Activated T-helper 17 cell treated with anti-CD3 and anti-CD28 coated beads, Interleukin-2, amount 50 U/mL, for 72 hours (primary cell): ENCODE measurements at regions not wholly inside any gene's neighbourhood (a gene's known extent, or its start where the extent isn't known, plus 50 kb on each side); places are given as distances from the start of the nearest gene placed in this dataset.

Source experiments
- ATAC-seq: fragments of 150-1000 bp; cut with Tn5 transposase; replicated peaks from 2 replicates; pipeline ENCODE4 v1.10.0; 2021; ENCODE audit warnings: mild to moderate bottlenecking, moderate library complexity
- H3K27ac Mint-ChIP-seq: one replicate; pipeline ENCODE4 v1.8.0; 2022; ENCODE audit warnings: mixed read lengths
- H3K27me3 Mint-ChIP-seq: one replicate; pipeline ENCODE4 v1.8.0; 2022; ENCODE audit warnings: mixed read lengths
- H3K36me3 Mint-ChIP-seq: one replicate; pipeline ENCODE4 v1.8.0; 2022; ENCODE audit warnings: low read depth, mild to moderate bottlenecking, mixed read lengths
- H3K4me1 Mint-ChIP-seq: one replicate; pipeline ENCODE4 v1.8.0; 2022; ENCODE audit warnings: mixed read lengths
- H3K4me3 Mint-ChIP-seq: one replicate; pipeline ENCODE4 v1.8.0; 2022; ENCODE audit warnings: mild to moderate bottlenecking, mixed read lengths
- H3K9me3 Mint-ChIP-seq: one replicate; pipeline ENCODE4 v1.8.0; 2022; ENCODE audit warnings: mixed read lengths

DNA sequence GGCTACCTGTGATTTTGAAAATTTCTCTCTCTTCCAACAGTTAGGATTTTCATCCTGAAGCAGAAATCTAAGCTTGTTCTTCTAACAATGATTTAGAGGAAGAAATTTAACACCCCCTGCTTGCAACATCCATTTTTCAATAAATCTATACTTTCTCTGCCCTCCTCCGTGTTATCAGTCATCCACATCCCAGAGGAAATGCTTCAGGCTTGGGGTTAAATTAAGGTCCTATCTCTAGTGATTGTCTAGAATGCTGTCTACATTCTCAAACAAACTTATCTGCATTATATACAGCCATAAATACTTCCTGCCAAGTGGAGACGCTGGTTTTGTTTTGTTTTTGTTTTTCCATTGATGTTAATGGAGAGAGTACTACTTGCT lies 371.0 kb downstream of the CSNK1G3 start:
- Mint-ChIP-seq H3K27ac (no peak overlapping the region), H3K36me3 (no peaks in the 10 kb centered on the region), H3K9me3 (peaks cover 7% of the 10 kb centered on the region), H3K4me1 (no peaks in the 10 kb centered on the region), H3K4me3 (no peak overlapping the region), H3K27me3 (no peaks in the 10 kb centered on the region)
- no peak for ATAC-seq

DNA sequence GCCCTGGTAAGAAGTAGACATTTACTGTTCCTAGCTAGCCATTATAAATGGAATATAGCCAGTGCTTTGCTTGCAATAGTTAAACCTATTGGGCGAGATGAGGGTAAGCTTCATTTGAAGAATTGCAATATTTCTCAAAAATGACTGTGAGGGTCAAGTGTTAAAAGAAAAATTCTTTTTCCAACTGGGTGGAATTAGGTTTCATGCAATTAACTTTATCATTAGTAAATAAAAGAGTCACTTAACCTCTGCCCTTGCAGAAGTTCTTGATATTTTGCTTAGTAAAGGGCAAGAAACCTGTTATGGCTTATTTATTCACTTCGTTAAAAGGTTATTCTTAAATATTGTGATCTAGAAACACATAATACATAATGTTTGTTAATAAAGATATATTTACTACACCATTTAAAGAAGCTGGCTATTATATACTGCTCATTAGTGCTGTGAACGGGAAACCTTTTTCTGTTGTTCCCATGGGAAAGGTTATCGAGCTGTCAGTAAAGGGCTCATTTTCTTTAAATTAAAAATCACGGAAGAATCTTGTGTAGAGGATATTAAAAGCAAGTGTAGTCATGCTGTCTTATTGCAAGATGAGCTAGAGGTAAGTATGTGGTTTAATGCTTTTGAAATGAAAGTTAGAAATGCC lies 370.5 kb downstream of the CSNK1G3 start:
- Mint-ChIP-seq H3K27ac (no peak overlapping the region), H3K4me3 (no peak overlapping the region), H3K4me1 (no peaks in the 10 kb centered on the region), H3K9me3 (peaks cover 4% of the 10 kb centered on the region), H3K27me3 (no peaks in the 10 kb centered on the region), H3K36me3 (no peaks in the 10 kb centered on the region)
- ATAC-seq: no peak

DNA sequence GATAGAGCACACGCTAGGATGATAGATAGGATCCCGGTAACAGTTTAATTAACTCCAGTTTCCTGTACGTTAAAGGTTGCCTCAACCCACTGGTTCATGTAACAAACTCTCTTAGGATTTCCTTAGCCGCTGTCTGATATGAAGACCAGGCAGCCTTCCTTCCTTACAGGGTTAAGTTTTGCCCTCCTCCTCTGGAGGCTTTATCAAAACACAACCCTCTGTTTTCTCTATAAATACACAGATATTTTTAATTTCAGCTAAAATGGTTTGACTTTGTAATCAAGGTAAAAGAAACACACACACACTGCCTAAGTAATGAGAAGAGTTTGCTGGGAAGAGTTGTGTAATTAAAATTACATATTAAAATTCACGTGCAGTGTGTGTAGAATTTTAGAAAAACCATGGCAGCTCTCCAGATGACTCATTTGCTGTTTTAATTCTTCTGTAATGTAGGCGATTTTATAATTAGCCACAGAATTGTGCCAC lies 369.8 kb downstream of the CSNK1G3 start:
- H3K36me3 Mint-ChIP-seq: no peaks in the 10 kb centered on the region
- no peaks in the 10 kb centered on the region for H3K27me3 Mint-ChIP-seq
- H3K4me3 Mint-ChIP-seq: no peak overlapping the region
- H3K27ac Mint-ChIP-seq: no peak overlapping the region
- no peak for ATAC-seq
- no peaks in the 10 kb centered on the region for H3K4me1 Mint-ChIP-seq
- H3K9me3 Mint-ChIP-seq: peaks cover 4% of the 10 kb centered on the region

DNA sequence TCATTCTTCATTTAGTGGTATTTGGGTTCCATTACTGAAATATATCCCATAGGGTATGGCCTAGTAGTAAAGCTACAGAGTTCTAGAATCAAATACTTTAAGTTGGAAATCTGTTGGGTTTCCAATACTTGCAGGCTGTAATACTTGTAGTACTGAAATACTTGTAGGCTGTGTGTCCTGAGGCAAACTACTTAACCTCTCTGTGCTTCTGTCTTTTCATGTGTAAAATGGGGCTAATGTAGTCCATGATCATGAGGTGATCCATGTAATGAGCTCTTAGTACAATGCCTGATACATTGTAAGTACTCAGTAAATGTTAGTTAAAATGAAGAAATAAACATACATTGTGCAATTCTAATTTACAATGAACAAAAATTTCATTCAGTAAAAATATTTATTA lies 368.9 kb downstream of the CSNK1G3 start:
- H3K36me3 Mint-ChIP-seq: no peaks in the 10 kb centered on the region
- no peak overlapping the region for H3K27ac Mint-ChIP-seq
- H3K4me3 Mint-ChIP-seq: no peak overlapping the region
- H3K27me3 Mint-ChIP-seq: no peaks in the 10 kb centered on the region
- H3K4me1 Mint-ChIP-seq: no peaks in the 10 kb centered on the region
- ATAC-seq: no peak
- peaks cover 4% of the 10 kb centered on the region for H3K9me3 Mint-ChIP-seq

DNA sequence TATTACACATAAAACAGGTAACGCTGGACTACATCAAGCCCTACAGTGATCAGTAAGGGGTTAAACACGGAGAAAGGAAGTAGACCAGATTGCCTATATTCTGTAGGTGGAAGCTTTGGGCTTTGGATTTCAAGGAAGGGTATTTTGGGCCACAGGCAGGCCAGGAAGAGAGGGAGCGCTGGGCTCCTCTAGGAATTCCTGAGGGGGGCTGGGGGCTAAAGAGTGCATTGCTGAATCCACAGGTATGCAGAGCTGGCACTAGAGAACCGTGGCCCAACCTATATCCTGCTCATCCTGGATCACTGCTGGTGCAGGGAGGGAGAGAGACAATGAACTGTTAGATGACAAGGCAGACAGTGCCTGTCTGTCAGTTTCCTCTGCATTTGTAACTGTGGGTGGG lies 367.1 kb downstream of the CSNK1G3 start:
- no peaks in the 10 kb centered on the region for H3K4me1 Mint-ChIP-seq
- no peak overlapping the region for H3K4me3 Mint-ChIP-seq
- H3K27me3 Mint-ChIP-seq: no peaks in the 10 kb centered on the region
- H3K9me3 Mint-ChIP-seq: peaks cover 4% of the 10 kb centered on the region
- H3K36me3 Mint-ChIP-seq: no peaks in the 10 kb centered on the region
- H3K27ac Mint-ChIP-seq: no peak overlapping the region
- ATAC-seq: no peak

DNA sequence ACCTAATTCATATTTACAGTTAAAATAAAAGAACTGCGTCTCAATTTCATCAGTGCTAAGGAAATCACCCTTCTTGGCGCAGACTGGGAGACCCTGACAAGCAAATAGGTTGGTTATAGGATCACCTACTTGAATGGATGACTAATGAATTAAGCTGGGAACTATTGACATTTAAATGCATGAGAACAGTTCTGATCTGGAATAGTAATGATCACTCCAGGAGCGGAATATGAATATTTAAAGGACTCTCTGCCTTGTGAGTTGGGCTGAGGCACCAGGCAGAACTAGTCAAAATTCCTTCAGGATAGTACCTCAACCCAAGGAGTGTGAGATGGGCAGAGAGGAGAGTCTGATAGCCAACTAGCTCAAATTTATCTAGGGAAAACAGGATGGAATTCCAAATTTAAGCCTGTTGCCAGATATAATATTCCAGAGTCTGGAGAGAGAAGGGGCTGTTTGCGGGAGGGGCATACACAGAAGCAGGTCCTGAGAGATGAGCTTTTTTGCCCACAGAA lies 364.4 kb downstream of the CSNK1G3 start:
- H3K27me3 Mint-ChIP-seq: no peaks in the 10 kb centered on the region
- H3K4me3 Mint-ChIP-seq: no peak overlapping the region
- no peaks in the 10 kb centered on the region for H3K36me3 Mint-ChIP-seq
- no peak overlapping the region for H3K27ac Mint-ChIP-seq
- no peak for ATAC-seq
- H3K9me3 Mint-ChIP-seq: peaks cover 3% of the 10 kb centered on the region
- no peaks in the 10 kb centered on the region for H3K4me1 Mint-ChIP-seq

DNA sequence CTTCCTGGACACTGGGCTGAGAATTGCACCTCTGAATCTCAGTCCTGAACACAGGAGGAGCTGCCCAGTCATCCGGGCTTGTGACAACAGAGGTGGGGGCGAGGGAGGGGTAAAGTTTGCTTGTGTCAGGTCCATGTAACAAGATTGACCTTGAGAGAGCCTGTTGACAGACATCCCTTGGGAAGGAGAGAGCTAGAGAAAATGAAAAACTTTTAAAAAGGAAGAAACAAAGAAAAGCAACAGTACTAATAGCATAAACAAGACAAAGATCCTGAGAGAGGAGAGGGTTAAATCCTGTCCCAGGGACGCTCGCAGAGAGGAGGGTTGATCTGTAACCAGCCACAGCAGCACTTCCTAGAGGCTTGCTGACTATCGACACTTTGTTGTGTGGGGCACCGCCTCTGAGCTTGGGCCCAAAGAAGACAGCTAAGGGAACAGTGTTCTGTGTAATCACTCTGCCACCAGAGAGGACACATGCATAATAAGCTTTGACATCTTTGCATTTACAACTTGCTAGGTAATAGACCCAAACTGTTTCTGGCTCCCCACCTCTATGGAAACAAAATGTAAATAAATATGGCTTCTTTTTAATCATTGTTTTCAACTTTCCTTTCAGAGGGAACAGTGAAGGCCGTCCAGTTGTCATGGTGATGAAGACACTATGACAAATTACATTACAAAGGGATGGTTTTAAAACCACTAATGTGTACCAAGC lies 363.7 kb downstream of the CSNK1G3 start:
- Mint-ChIP-seq H3K4me1 (no peaks in the 10 kb centered on the region), H3K27me3 (no peaks in the 10 kb centered on the region), H3K27ac (no peak overlapping the region), H3K9me3 (no peaks in the 10 kb centered on the region), H3K4me3 (no peak overlapping the region), H3K36me3 (no peaks in the 10 kb centered on the region)
- ATAC-seq: no peak

DNA sequence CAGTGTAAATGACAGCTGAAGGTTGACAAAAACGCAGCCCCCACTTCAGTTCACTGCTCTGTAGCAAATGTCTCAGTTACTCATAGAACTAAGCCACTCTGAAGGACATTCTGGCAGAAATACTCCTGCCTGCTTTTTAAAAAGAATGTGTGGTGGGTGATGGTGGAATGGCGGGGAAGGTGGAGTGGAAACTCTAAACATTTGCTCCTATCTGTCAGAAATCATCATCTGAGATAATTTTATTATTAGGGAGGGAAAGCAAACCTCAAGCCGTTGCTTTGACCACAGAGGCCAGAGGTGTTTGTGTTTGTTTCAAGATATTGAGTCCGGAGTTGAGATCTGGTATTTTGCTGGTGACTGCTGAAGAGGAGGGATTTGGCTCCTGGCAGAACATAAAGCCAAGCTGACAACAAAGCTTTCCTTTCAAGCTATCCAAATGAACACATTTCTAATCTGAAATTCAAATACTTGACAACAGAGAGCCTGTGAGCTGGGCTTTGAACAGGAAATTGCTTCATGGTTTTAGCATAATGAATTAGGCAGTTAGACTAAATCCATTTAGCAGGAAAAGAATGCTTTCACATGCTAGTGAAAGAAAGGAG lies 362.7 kb downstream of the CSNK1G3 start:
- Mint-ChIP-seq H3K27me3 (no peaks in the 10 kb centered on the region), H3K4me1 (no peaks in the 10 kb centered on the region), H3K27ac (no peak overlapping the region), H3K9me3 (no peaks in the 10 kb centered on the region), H3K36me3 (no peaks in the 10 kb centered on the region), H3K4me3 (no peak overlapping the region)
- no peak for ATAC-seq

DNA sequence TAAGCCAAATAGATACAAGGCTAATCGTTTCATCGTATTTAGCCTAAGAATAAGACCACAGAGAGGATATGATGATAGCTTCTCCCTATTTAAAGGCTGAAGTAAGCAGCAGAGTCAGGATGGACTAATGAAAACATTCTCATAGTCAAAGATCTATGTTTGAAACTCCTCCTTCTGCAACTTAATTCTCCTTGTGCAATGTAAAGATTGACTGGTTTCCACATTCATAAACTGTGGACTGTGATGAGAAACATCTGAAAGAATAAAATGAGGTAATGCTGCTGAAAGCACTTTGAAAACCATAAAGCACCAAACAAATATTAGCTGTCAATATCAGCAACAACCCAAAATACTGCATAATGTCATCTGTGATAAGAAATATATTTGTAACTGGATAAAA lies 361.9 kb downstream of the CSNK1G3 start:
- no peak for ATAC-seq
- Mint-ChIP-seq H3K4me3 (no peak overlapping the region), H3K36me3 (no peaks in the 10 kb centered on the region), H3K9me3 (no peaks in the 10 kb centered on the region), H3K27me3 (no peaks in the 10 kb centered on the region), H3K27ac (no peak overlapping the region), H3K4me1 (no peaks in the 10 kb centered on the region)

DNA sequence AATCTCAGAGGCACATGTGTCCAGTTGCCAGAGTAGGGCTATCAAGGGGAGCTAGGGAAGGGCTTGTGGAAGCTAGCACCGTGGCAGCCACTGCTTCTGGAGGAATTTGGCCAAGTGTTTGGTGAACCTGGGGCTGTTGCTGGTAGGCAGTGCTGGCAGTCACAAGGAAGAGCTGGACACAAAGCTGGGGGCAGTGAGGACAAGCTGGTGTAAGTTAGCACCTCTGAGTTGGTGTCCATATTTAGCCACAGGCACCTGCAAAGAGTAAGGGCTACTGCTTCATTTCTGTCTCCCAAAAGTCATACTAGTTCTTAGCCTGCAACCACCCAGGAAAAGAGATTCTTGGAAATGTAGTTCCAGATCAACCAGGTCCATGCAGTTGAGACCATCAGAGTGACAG lies 359.4 kb downstream of the CSNK1G3 start:
- no peaks in the 10 kb centered on the region for H3K36me3 Mint-ChIP-seq
- ATAC-seq: no peak

DNA sequence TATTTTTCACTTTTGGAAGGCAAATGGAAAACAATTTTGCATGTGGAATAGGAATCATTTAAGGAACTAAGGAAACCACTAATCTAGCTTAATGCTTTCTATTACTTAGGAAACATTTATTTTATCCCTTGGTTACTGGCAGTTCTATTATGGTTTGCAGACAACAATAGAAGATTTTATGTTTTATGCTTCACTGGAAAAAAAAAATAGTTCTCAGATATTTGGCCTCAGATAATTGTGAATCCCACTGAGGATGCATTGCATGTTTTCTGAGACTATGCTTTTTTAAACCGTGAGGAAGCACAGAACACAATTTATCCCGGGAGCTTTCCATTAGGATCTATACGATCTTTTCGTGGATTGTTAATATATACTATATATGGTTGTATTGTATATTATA lies 356.9 kb downstream of the CSNK1G3 start:
- Mint-ChIP-seq H3K27ac (no peak overlapping the region), H3K9me3 (peaks cover 17% of the 10 kb centered on the region)

More for the DNA sequence above, 359.4 kb downstream of the CSNK1G3 start:
- peaks cover 17% of the 10 kb centered on the region for H3K9me3 Mint-ChIP-seq
- H3K27me3 Mint-ChIP-seq: no peaks in the 10 kb centered on the region
- H3K4me1 Mint-ChIP-seq: no peaks in the 10 kb centered on the region
- H3K27ac Mint-ChIP-seq: no peak overlapping the region
- H3K4me3 Mint-ChIP-seq: no peak overlapping the region

DNA sequence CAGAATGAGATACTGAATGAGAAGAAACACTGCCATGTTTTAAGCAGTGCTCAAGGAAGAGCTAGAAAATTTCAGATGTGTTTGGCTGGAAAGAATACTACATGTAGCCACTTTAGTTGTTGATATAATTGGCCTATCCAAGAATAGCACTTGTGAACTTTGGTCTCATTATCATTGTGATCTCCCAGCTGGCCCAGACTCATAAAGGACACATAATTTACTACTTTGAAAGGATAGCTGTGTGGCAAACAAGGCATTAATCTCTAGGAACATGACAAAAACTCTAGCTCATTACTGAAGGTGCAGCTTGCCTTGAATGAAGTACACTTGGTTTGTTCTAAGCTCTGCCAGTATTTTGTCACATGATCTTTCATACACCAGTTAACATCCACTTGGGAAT lies 356.3 kb downstream of the CSNK1G3 start:
- Mint-ChIP-seq H3K9me3 (peaks cover 17% of the 10 kb centered on the region), H3K27ac (no peak overlapping the region), H3K27me3 (no peaks in the 10 kb centered on the region), H3K4me3 (no peak overlapping the region), H3K36me3 (no peaks in the 10 kb centered on the region), H3K4me1 (no peaks in the 10 kb centered on the region)
- no peak for ATAC-seq

More for the DNA sequence above, 356.9 kb downstream of the CSNK1G3 start:
- no peaks in the 10 kb centered on the region for H3K4me1 Mint-ChIP-seq
- no peak overlapping the region for H3K4me3 Mint-ChIP-seq
- no peaks in the 10 kb centered on the region for H3K36me3 Mint-ChIP-seq
- H3K27me3 Mint-ChIP-seq: no peaks in the 10 kb centered on the region
- ATAC-seq: no peak

DNA sequence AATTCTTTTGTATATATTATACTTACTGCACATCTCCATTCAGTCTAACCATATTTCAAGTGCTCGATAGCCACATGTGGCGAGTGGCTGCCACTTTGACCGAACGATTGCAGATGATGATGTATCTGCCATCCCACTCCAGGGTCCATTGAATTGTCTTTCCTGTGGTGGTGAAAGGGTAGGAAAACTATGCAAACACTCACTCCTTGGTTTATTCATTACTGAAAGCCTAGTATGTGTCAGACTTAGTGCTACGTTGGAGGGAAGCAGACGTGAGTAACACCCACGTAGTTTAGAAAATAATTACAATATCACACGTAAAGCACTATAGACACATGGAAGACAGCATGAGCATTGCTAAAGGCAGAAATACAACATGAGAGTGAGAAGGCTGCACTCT lies 353.7 kb downstream of the CSNK1G3 start:
- H3K27ac Mint-ChIP-seq: no peak overlapping the region
- H3K27me3 Mint-ChIP-seq: no peaks in the 10 kb centered on the region
- no peaks in the 10 kb centered on the region for H3K4me1 Mint-ChIP-seq
- H3K9me3 Mint-ChIP-seq: peaks cover 17% of the 10 kb centered on the region
- no peak for ATAC-seq
- H3K4me3 Mint-ChIP-seq: no peak overlapping the region
- no peaks in the 10 kb centered on the region for H3K36me3 Mint-ChIP-seq

DNA sequence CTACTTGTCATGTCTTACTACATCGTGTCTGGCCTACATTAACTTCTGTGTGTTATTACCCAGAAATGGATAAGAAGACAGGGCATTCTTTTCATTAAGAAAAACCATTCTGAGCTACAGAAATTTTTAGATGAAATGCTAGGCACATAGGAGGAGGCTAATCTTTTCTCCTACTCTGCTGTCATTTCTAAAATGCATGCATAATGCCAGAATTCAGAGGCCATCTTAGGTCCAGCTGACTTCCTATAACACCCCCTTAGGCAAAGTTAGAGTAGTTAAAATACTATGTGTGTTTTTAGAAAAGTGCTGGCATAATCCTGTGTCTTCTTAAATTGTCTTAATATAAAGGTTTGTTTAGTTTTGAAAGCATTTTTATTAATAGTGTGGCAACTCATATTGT lies 352.6 kb downstream of the CSNK1G3 start:
- no peaks in the 10 kb centered on the region for H3K4me1 Mint-ChIP-seq
- no peak overlapping the region for H3K27ac Mint-ChIP-seq
- no peak for ATAC-seq
- no peaks in the 10 kb centered on the region for H3K36me3 Mint-ChIP-seq
- peaks cover 17% of the 10 kb centered on the region for H3K9me3 Mint-ChIP-seq
- H3K27me3 Mint-ChIP-seq: no peaks in the 10 kb centered on the region
- no peak overlapping the region for H3K4me3 Mint-ChIP-seq

DNA sequence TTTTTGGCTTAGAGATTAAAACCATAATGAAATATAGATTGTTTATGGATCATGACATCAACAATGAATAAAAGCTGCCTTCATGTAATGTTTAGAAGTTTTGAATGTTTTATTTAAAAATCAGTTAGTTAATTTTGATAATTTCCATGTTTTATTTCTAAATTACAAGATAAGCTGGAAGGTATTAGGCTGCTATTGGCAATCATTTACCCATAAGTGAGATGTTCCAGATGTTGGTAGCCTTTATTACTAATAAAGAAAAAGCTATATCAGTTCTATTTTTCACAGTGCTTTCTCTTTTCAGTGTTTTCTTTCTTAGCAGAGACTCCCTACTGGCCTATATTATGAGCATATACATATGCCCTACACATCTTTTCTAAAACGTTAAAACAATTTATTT lies 347.0 kb downstream of the CSNK1G3 start:
- Mint-ChIP-seq H3K36me3 (no peaks in the 10 kb centered on the region), H3K4me1 (no peaks in the 10 kb centered on the region), H3K27me3 (no peaks in the 10 kb centered on the region), H3K9me3 (no peaks in the 10 kb centered on the region), H3K27ac (no peak overlapping the region), H3K4me3 (no peak overlapping the region)
- no peak for ATAC-seq
